ENCODE measurements at regions not wholly inside any gene's neighbourhood (a gene's known extent, or its start where the extent isn't known, plus 50 kb on each side); places are given as distances from the start of the nearest gene placed in this dataset.

DNA sequence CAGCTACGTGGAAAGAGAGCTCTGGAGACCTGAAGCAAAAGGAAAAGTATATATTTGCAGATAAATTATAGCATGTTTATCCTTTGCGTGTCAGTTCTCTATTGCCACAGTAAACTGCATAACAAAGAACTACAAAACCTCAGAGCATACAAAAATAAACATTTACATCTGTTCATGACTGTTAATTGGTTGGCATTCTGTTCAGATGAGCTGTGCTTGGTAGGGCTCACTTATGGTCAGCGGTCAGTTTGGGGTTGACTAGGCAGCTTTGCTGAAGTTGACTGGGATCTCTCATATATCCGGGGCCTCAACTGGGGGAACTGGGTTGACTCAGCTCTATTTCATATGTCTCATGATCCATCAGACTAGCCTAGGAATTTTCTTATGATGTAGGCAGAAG, 257.7 kb downstream of the TLE1 start:
- TF ChIP-seq, protein P1, sequence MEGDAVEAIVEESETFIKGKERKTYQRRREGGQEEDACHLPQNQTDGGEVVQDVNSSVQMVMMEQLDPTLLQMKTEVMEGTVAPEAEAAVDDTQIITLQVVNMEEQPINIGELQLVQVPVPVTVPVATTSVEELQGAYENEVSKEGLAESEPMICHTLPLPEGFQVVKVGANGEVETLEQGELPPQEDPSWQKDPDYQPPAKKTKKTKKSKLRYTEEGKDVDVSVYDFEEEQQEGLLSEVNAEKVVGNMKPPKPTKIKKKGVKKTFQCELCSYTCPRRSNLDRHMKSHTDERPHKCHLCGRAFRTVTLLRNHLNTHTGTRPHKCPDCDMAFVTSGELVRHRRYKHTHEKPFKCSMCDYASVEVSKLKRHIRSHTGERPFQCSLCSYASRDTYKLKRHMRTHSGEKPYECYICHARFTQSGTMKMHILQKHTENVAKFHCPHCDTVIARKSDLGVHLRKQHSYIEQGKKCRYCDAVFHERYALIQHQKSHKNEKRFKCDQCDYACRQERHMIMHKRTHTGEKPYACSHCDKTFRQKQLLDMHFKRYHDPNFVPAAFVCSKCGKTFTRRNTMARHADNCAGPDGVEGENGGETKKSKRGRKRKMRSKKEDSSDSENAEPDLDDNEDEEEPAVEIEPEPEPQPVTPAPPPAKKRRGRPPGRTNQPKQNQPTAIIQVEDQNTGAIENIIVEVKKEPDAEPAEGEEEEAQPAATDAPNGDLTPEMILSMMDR (optimal IDR thresholded peaks at IDR 0.05 in 1 of 3, IDR thresholded peaks at IDR 0.05 in 1 of 3, conservative IDR thresholded peaks at IDR 0.05 in 1 of 3; ENCODE audit: extremely low read depth in 1 of 3, insufficient read depth in 2 of 3, low read length in 3 of 3) = no peak
- TF ChIP-seq EZH2 (IDR thresholded peaks at IDR 0.05; ENCODE audit: low read length) = no peak
